22Rv1 (cell line): ENCODE measurements at regions not wholly inside any gene's neighbourhood (a gene's known extent, or its start where the extent isn't known, plus 50 kb on each side); places are given as distances from the start of the nearest gene placed in this dataset.

Experiments
- CTCF ChIP-seq: fragments of 450-650 bp; IDR thresholded peaks from 2 replicates; pipeline ENCODE4 v1.5.1; 2017; ENCODE audit warnings: mild to moderate bottlenecking
- ZFX ChIP-seq: fragments of 450-650 bp; IDR thresholded peaks from 2 replicates; pipeline ENCODE4 v1.6.1; 2017; ENCODE audit warnings: antibody characterized with exemption, borderline replicate concordance

- TF ChIP-seq CTCF, result no peak
- no peak for TF ChIP-seq ZFX
These were observed 53.0 kb upstream of the ABCB5 start for GRCh38 chr7:20562461-20562860.
